ENCODE measurements at regions not wholly inside any gene's neighbourhood (a gene's known extent, or its start where the extent isn't known, plus 50 kb on each side); places are given as distances from the start of the nearest gene placed in this dataset.

DNA sequence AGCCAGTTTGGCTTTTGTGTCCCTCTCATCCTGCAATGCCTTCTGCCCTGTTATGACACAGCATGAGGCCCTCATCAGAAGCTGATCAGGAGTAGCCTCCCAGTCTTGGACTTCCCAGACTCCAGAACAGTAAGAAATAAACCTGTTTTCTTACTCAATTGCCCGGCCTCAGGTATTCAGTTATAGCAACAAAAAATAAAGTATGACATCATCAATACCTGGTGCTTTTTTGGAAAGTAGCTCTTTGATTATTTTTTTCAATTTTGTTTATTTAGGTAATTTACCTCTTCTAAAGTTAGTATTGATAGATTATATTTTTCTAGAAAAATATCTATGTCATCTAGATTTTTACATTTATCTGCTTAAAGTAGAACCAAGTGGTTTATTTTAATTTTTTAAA lies 112.8 kb upstream of the CES5A start:
- no peak for DNase-seq (ENCODE audit: extremely low spot score)
- TF ChIP-seq, protein P1, sequence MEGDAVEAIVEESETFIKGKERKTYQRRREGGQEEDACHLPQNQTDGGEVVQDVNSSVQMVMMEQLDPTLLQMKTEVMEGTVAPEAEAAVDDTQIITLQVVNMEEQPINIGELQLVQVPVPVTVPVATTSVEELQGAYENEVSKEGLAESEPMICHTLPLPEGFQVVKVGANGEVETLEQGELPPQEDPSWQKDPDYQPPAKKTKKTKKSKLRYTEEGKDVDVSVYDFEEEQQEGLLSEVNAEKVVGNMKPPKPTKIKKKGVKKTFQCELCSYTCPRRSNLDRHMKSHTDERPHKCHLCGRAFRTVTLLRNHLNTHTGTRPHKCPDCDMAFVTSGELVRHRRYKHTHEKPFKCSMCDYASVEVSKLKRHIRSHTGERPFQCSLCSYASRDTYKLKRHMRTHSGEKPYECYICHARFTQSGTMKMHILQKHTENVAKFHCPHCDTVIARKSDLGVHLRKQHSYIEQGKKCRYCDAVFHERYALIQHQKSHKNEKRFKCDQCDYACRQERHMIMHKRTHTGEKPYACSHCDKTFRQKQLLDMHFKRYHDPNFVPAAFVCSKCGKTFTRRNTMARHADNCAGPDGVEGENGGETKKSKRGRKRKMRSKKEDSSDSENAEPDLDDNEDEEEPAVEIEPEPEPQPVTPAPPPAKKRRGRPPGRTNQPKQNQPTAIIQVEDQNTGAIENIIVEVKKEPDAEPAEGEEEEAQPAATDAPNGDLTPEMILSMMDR (IDR thresholded peaks at IDR 0.05; ENCODE audit: control extremely low read depth, extremely low read depth, low read depth, missing control alignments), result no peak
- CTCF ChIA-PET, result no interaction called here
- POLR2A ChIA-PET, result no interaction called here

GRCh38 chr16:55982597-55982996 lies 107.4 kb upstream of the CES5A start:
- DNase-seq (ENCODE audit: extremely low spot score), result no peak
- TF ChIP-seq, protein P1 (IDR thresholded peaks at IDR 0.05; ENCODE audit: control extremely low read depth, extremely low read depth, low read depth, missing control alignments), result no peak
- ChIA-PET POLR2A (no interaction called here), CTCF (interaction anchor here (1.0 kb wide), 1 partner anchor 30 kb away, joined by 3 read pairs; no protein-coding TSS in a partner anchor)

- POLR2A ChIA-PET, result no interaction called here
- TF ChIP-seq, protein P1 (IDR thresholded peaks at IDR 0.05; ENCODE audit: control extremely low read depth, extremely low read depth, low read depth, missing control alignments), result no peak
- CTCF ChIA-PET, result interaction anchor here (1.0 kb wide), 1 partner anchor 31 kb away, joined by 3 read pairs; no protein-coding TSS in a partner anchor
Measured at GRCh38 chr16:55981557-55981956, 106.4 kb upstream of the CES5A start.

DNA sequence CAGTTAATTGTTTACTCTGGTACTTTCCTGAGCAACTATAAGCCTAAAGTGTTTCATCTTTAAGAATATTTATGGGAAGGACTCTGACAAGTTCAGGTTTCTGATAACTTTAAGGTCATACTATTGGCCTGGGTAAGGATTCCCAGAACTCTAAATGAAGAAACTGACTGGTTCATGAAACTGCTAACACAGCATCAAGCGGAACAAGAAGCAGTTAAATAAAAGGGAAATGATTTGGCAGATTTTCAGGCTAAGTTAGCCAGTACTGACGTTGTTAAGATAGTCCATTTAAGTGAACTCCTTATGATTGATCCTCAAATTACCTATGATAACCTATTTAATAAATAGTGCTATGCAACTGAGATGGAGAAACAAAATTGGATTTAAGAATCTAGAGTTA lies 101.6 kb upstream of the CES5A start:
- CTCF ChIA-PET, result interaction anchor here (1.4 kb wide), 1 partner anchor 34 kb away, joined by 3 read pairs; no protein-coding TSS in a partner anchor
- TF ChIP-seq, protein P1 (IDR thresholded peaks at IDR 0.05; ENCODE audit: control extremely low read depth, extremely low read depth, low read depth, missing control alignments), result no peak
- POLR2A ChIA-PET, result no interaction called here
- no peak for DNase-seq (ENCODE audit: extremely low spot score)

More at GRCh38 chr16:55981557-55981956, 106.4 kb upstream of the CES5A start:
- no peak for DNase-seq (ENCODE audit: extremely low spot score)

- CTCF ChIA-PET, result interaction anchor here (1.1 kb wide), 1 partner anchor 9 kb away, joined by 3 read pairs; no protein-coding TSS in a partner anchor
- no peak for DNase-seq (ENCODE audit: extremely low spot score)
- TF ChIP-seq, protein P1 (IDR thresholded peaks at IDR 0.05; ENCODE audit: control extremely low read depth, extremely low read depth, low read depth, missing control alignments), result no peak
- POLR2A ChIA-PET, result no interaction called here
Measured at GRCh38 chr16:55971447-55971846, 96.3 kb upstream of the CES5A start.

DNA sequence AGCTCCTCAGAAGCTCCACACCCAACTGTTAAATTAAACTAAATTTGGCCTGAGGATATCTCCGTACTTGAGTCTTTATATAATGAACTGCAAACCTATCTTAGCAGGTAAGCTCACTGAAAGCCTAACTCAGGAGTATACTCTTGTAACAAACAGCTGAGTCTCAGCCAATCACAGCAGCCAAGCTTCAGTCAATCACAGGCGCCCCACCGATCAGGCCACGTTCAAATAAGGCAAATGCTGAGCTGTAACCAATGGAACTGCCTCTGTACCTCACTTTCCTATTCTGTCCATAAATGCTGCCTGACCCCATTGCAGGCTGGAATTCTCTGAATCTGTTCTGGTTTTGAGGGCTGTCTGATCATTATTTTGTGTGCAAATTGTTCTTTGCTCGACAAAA lies 93.0 kb upstream of the CES5A start:
- POLR2A ChIA-PET, result no interaction called here
- CTCF ChIA-PET, result interaction anchor here (1.3 kb wide), 1 partner anchor 10 kb away, joined by 3 read pairs; no protein-coding TSS in a partner anchor
- TF ChIP-seq, protein P1 (IDR thresholded peaks at IDR 0.05; ENCODE audit: control extremely low read depth, extremely low read depth, low read depth, missing control alignments), result no peak

More for the DNA sequence above, 93.0 kb upstream of the CES5A start:
- no peak for DNase-seq (ENCODE audit: extremely low spot score)

Measured in GM10248 (cell line).